Fibroblast of the aortic adventitia (primary cell): ENCODE measurements at regions not wholly inside any gene's neighbourhood (a gene's known extent, or its start where the extent isn't known, plus 50 kb on each side); places are given as distances from the start of the nearest gene placed in this dataset.

Experiments used
- DNase-seq: peaks from one replicate; pipeline ENCODE4 v3.0.0-alpha.2; 2010; ENCODE audit warnings: low read depth
- H3K4me3 ChIP-seq: 2 replicates; pipeline ENCODE4 v1.5.1; 2011; ENCODE audit warnings: low read depth, mild to moderate bottlenecking, control low read depth, low read length, moderate library complexity
- TF ChIP-seq, protein P1 (sequence below): IDR thresholded peaks from 2 replicates; pipeline ENCODE4 v1.5.1; 2011; ENCODE audit warnings: mild to moderate bottlenecking, low read length, control low read depth, inconsistent platforms; ENCODE audit not compliant: insufficient read depth

DNA sequence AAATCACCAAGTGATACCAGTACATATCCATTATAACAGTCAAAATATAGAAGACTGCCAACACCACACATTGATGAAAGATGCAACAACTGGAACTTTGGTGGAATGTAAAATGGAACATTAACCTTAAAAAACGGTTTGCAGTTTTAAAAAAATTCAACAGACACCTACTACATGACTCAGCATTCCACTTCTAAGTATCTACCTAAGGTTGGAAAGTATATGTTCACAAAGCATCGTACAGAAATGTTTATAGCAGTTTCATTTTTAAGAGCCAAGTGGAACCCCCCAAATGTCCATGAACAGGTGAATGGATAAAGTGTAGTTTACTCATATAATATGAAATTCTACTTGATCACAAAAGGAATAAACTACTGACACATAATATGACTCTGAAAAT, 314.7 kb upstream of the ARRDC4 start:
- DNase-seq, result no peak
- TF ChIP-seq, protein P1, sequence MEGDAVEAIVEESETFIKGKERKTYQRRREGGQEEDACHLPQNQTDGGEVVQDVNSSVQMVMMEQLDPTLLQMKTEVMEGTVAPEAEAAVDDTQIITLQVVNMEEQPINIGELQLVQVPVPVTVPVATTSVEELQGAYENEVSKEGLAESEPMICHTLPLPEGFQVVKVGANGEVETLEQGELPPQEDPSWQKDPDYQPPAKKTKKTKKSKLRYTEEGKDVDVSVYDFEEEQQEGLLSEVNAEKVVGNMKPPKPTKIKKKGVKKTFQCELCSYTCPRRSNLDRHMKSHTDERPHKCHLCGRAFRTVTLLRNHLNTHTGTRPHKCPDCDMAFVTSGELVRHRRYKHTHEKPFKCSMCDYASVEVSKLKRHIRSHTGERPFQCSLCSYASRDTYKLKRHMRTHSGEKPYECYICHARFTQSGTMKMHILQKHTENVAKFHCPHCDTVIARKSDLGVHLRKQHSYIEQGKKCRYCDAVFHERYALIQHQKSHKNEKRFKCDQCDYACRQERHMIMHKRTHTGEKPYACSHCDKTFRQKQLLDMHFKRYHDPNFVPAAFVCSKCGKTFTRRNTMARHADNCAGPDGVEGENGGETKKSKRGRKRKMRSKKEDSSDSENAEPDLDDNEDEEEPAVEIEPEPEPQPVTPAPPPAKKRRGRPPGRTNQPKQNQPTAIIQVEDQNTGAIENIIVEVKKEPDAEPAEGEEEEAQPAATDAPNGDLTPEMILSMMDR, result no peak
- no peak overlapping the region for H3K4me3 ChIP-seq

DNA sequence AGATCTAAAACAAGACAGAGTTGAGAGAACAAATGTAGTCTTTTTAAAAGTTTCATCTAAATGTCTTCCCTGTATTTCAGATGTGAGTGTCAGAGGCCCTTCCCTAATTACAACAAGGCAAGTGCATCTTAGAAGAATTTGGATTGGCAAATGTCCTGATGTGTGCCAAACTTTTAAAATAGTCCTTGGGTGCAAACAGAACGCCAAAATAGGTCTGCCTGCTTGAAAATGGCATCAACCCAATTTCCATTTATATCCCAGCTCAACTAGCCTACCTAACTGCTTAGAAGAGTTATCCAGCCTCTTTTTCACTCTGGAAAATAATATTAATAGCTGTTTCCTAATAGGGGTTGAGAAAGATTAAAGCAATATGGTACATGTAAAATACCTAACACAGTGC, 311.8 kb upstream of the ARRDC4 start:
- H3K4me3 ChIP-seq, result no peak overlapping the region
- TF ChIP-seq, protein P1, result no peak
- no peak for DNase-seq

DNA sequence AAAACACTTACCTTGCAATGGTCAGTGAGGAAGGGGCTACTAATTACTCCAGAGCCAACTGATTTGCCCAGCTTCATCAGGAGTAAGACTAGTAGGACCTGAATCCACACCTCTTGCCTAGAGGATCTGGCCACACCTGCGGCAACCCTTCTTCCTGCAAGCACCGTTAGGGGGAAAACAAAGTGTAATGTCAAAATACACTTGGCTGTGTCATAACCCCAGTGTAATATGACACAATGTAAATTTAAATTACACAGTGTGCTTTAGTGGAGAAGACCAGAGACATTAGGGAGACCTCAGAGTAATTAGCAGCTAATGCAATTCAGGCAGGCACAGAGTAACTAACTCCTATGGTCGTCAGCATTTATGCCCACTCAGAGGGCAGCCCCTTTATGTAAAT, 308.5 kb upstream of the ARRDC4 start:
- TF ChIP-seq, protein P1, result no peak
- H3K4me3 ChIP-seq, result no peak overlapping the region
- no peak for DNase-seq

DNA sequence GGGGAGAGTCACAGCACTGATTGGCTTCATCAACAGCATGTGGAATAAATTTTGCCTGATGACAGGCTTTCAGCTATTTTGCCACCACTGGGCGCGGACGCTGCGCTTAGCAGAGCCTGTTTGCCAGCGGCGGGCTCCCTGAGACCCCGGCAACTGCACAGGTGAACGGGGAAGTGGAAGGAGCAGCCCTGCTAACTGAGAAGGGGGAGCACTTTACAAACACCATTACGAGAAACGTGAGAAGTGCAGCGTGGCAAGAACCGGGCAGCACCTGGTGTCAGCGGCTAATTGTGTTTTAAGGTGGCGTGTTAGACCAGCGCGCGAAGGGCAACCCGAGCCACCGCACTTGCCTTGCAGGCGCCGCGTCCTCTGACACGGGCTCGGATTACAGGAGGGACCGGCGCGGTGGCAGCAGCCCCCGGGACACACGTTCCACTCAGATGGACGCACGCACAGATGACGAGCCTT, 307.8 kb upstream of the ARRDC4 start:
- TF ChIP-seq, protein P1, result no peak
- DNase-seq, result no peak
- no peak overlapping the region for H3K4me3 ChIP-seq

DNA sequence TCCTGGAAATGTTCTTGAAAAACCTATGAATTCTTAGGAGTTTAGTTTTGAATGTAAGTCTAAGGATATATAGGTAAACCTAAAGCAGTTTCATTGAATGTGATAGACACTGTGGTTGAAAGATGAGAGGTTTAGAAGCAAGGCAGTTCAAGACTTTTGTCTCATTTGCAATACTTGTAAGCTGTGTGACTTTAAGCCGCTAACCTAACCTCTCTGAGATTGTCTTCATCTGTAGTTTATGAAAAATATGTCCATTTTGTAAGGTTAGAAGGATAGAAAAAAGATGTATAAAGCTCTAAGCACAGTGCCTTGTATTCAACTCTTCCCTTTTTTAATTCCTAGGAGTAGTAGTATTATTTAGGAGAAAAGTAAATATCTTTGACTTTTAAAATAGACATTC, 306.6 kb upstream of the ARRDC4 start:
- no peak overlapping the region for H3K4me3 ChIP-seq
- TF ChIP-seq, protein P1, result no peak
- no peak for DNase-seq

DNA sequence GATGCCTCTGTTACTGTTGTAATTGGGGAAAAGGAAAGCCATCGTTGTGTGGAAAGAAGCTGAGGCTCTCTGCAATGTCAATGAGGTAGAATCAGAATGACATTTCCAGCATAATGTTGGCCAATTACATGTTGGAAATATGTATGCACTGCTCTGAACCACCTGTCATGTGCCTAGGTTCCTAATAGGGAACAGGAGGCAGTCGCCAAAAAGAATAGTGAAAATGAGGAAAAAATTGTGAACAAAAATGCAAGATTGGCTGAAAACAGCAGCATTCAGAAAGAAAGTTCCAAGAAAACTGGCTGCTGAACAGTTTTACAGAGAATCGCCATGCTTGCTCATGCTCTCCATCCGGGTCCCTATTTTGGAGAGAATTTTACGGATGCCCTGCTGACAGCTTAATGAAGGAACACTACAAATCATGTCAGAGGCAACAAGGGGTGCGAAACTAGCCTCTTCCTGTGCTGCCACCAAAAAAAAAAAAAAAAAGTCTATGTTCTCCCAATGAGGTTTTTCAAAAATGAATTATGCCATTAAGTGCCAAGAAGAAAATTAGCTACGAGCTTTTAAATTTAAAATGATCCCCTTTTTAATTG, 305.9 kb upstream of the ARRDC4 start:
- TF ChIP-seq, protein P1, result no peak
- DNase-seq, result no peak
- H3K4me3 ChIP-seq, result no peak overlapping the region

DNA sequence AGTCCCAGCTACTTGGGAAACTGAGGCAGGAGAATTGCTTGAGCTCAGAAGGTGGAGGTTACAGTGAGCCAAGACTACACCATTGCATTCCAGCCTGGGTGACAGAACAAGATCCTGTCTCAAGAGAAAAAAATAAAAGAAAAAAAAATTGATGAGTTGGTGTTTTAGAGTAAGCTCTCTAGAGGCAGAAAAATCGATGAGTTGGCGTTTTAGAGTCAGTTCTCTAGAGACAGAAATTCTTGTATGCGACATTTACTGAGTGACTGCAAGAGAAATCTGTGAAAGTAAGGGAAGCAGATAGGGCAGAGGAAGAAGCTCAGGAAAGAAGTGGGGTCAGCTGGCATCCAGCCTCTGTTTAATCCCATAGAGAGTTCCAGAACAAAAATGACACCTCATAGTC, 298.7 kb upstream of the ARRDC4 start:
- TF ChIP-seq, protein P1, result no peak
- no peak overlapping the region for H3K4me3 ChIP-seq
- no peak for DNase-seq
